ENCODE measurements at regions not wholly inside any gene's neighbourhood (a gene's known extent, or its start where the extent isn't known, plus 50 kb on each side); places are given as distances from the start of the nearest gene placed in this dataset.

- ATAC-seq (ENCODE audit: low read depth) (peak; percentile 99), DNase-seq (peak; percentile 83)
- ChIA-PET CTCF (no interaction called here), POLR2A (ENCODE audit: unreplicated experiment) (interaction anchor here (0.8 kb wide), 1 partner anchor 166 kb away, joined by 3 read pairs; no protein-coding TSS in a partner anchor)
- Histone ChIP-seq H3K4me2 (ENCODE audit: low read depth, low read length) (peak overlapping the region; percentile 94), H3K27ac (ENCODE audit: insufficient read depth, low read length) (no peak overlapping the region), H3K9me1 (ENCODE audit: insufficient read depth, low read length) (peaks cover 5% of the 10 kb centered on the region; the same call in 1 of the 2 replicates), H3K9me3 (ENCODE audit: control insufficient read depth, insufficient read depth, low read length) (no peaks in the 10 kb centered on the region), H4K91ac (ENCODE audit: insufficient read depth, low read depth, low read length) (no peak overlapping the region), H3K4me1 (ENCODE audit: control insufficient read depth, insufficient read depth, low read length) (peaks cover 5% of the 10 kb centered on the region; the same call in 1 of the 2 replicates), H3K14ac (replicated peaks; ENCODE audit: low read depth, low read length) (peak overlapping the region; percentile 63; the same call in 1 of the 2 replicates), H4K8ac (ENCODE audit: low read depth in 2 of 2, low read length in 2 of 2) (peak overlapping the region in 1 of 2 experiments; percentile 55; a peak in 1 of 4 replicates), H3K27me3 (ENCODE audit: control insufficient read depth, insufficient read depth, low read length) (peaks cover 10% of the 10 kb centered on the region), H3K79me1 (ENCODE audit: low read depth in 1 of 2, low read length in 2 of 2) (no peaks in the 10 kb centered on the region), H4K20me1 (ENCODE audit: insufficient read depth, low read length) (no peaks in the 10 kb centered on the region), H2BK15ac (ENCODE audit: low read depth, low read length) (no peak overlapping the region), H2BK20ac (ENCODE audit: low read depth, low read length) (no peak overlapping the region), H3K4me3 (ENCODE audit: insufficient read depth, low read depth, low read length) (peak overlapping the region; percentile 22), H2AK5ac (ENCODE audit: low read depth, low read length) (0 out of 2 replicates have a peak overlapping the region, but pooled peaks have one; percentile 69), H2BK120ac (ENCODE audit: low read depth, low read length) (no peak overlapping the region), H3K4ac (ENCODE audit: low read depth, low read length) (peak overlapping the region; percentile 4; the same call in 1 of the 2 replicates), H2AK9ac (replicated peaks; ENCODE audit: low read depth, low read length, poor library complexity) (peak overlapping the region; percentile 11), H2BK5ac (ENCODE audit: low read depth, low read length, poor library complexity, severe bottlenecking) (no peak overlapping the region), H4K5ac (ENCODE audit: low read depth, low read length) (no peak overlapping the region), H3K36me3 (ENCODE audit: control insufficient read depth, insufficient read depth, low read length) (no peaks in the 10 kb centered on the region), H3K9ac (ENCODE audit: low read depth, low read length) (no peak overlapping the region), H3K18ac (ENCODE audit: low read depth, low read length) (no peak overlapping the region), H2AFZ (replicated peaks; ENCODE audit: low read length, poor library complexity) (peak overlapping the region; percentile 86), H3K23ac (ENCODE audit: low read depth, low read length) (no peak overlapping the region), H3K56ac (ENCODE audit: extremely low read depth, insufficient read depth, low read length) (no peak overlapping the region; the same call in 1 of the 2 replicates)
- dilution Hi-C loops (cut with HindIII; ENCODE audit: low sequenced_read_pairs, unreplicated experiment): no loop called here
- peak; percentile 80; the same call in 1 of the 2 replicates for TF ChIP-seq MAZ (IDR thresholded peaks at IDR 0.05; ENCODE audit: borderline replicate concordance, low read depth, low read length)
- TF ChIP-seq USF2 (IDR thresholded peaks at IDR 0.05; ENCODE audit: low read depth, low read length): peak; percentile 81
- TF ChIP-seq FOS (IDR thresholded peaks at IDR 0.05; ENCODE audit: low read depth, low read length): no peak
- TF ChIP-seq RFX5 (IDR thresholded peaks at IDR 0.05; ENCODE audit: low read depth, low read length): no peak
- TF ChIP-seq MXI1 (IDR thresholded peaks at IDR 0.05; ENCODE audit: borderline replicate concordance, low read depth, low read length): peak; percentile 100
- no peak for TF ChIP-seq SMC3 (IDR thresholded peaks at IDR 0.05; ENCODE audit: low read depth, low read length)
- TF ChIP-seq RCOR1 (IDR thresholded peaks at IDR 0.05; ENCODE audit: insufficient replicate concordance, low read length): no peak
- TF ChIP-seq CEBPB (IDR thresholded peaks at IDR 0.05; ENCODE audit: low read depth, low read length): peak; percentile 69
- intact Hi-C loops (cut with micrococcal nuclease): no loop called here
- 47% methylated on average over 8 of the region's 62 CpGs; no CpG with 5 or more reads in 1 of the 2 experiments for WGBS, 2 experiments (ENCODE audit: extremely low coverage in 2 of 2, insufficient read length in 1 of 2)
- no TSS peak for BruUV-seq (replicated peaks)
- in situ Hi-C loops (cut with MboI; ENCODE audit: low sequenced_read_pairs): no loop called here
These were observed 80.2 kb upstream of the IER5L start for GRCh38 chr9:129258124-129258822.
